HL-60 (cell line): ENCODE measurements at regions not wholly inside any gene's neighbourhood (a gene's known extent, or its start where the extent isn't known, plus 50 kb on each side); places are given as distances from the start of the nearest gene placed in this dataset.

Source experiments
- DNase-seq, 2 experiments: peaks; one replicate each; pipeline ENCODE4 v3.0.0-alpha.2; 2010 to 2020; ENCODE audit warnings: low read depth in 1 of 2, low spot score in 1 of 2
- H3K27ac ChIP-seq: fragments of 250-450 bp; sonication (Bioruptor Pico); replicated peaks from 2 replicates; pipeline ENCODE4 v1.5.1; 2020; ENCODE audit warnings: mild to moderate bottlenecking, moderate library complexity
- H3K27me3 ChIP-seq: fragments of 250-450 bp; sonication (Bioruptor Pico); 2 replicates; pipeline ENCODE4 v1.5.1; 2021; ENCODE audit warnings: mild to moderate bottlenecking, moderate library complexity; ENCODE audit not compliant: insufficient read depth, poor library complexity, severe bottlenecking
- H3K4me3 ChIP-seq: replicated peaks from 2 replicates; pipeline ENCODE4 v1.5.1; 2011; ENCODE audit warnings: mild to moderate bottlenecking, control low read depth, low read length; ENCODE audit not compliant: insufficient read depth
- GABPA ChIP-seq: IDR thresholded peaks from 2 replicates; pipeline ENCODE4 v1.6.1; 2012; ENCODE audit warnings: low read depth
- POLR2AphosphoS5 ChIP-seq: IDR thresholded peaks from 2 replicates; pipeline ENCODE4 v1.6.1; 2012; ENCODE audit warnings: low read depth
- SPI1 ChIP-seq: IDR thresholded peaks from 2 replicates; pipeline ENCODE4 v1.6.1; 2012; ENCODE audit warnings: low read depth, mild to moderate bottlenecking, borderline replicate concordance
- TF ChIP-seq, protein P1 (sequence below): IDR thresholded peaks from 2 replicates; pipeline ENCODE4 v1.6.1; 2012; ENCODE audit warnings: low read depth; ENCODE audit not compliant: insufficient replicate concordance
- TF ChIP-seq, protein P2 (sequence below): IDR thresholded peaks from one replicate; pipeline ENCODE4 v1.5.1; 2011; ENCODE audit warnings: low read length, control low read depth, inconsistent platforms; ENCODE audit not compliant: insufficient read depth

GRCh38 chr22:26097840-26098239, 71.4 kb upstream of the SEZ6L start:
- no peak for DNase-seq

GRCh38 chr22:26103023-26103422, 66.2 kb upstream of the SEZ6L start:
- no peak for DNase-seq
- H3K27me3 ChIP-seq: no peaks in the 10 kb centered on the region
- no peak overlapping the region for H3K27ac ChIP-seq
- TF ChIP-seq SPI1 (no peak), POLR2AphosphoS5 (no peak), GABPA (no peak)
- TF ChIP-seq, protein P1, sequence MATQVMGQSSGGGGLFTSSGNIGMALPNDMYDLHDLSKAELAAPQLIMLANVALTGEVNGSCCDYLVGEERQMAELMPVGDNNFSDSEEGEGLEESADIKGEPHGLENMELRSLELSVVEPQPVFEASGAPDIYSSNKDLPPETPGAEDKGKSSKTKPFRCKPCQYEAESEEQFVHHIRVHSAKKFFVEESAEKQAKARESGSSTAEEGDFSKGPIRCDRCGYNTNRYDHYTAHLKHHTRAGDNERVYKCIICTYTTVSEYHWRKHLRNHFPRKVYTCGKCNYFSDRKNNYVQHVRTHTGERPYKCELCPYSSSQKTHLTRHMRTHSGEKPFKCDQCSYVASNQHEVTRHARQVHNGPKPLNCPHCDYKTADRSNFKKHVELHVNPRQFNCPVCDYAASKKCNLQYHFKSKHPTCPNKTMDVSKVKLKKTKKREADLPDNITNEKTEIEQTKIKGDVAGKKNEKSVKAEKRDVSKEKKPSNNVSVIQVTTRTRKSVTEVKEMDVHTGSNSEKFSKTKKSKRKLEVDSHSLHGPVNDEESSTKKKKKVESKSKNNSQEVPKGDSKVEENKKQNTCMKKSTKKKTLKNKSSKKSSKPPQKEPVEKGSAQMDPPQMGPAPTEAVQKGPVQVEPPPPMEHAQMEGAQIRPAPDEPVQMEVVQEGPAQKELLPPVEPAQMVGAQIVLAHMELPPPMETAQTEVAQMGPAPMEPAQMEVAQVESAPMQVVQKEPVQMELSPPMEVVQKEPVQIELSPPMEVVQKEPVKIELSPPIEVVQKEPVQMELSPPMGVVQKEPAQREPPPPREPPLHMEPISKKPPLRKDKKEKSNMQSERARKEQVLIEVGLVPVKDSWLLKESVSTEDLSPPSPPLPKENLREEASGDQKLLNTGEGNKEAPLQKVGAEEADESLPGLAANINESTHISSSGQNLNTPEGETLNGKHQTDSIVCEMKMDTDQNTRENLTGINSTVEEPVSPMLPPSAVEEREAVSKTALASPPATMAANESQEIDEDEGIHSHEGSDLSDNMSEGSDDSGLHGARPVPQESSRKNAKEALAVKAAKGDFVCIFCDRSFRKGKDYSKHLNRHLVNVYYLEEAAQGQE: no peak
- TF ChIP-seq, protein P2, sequence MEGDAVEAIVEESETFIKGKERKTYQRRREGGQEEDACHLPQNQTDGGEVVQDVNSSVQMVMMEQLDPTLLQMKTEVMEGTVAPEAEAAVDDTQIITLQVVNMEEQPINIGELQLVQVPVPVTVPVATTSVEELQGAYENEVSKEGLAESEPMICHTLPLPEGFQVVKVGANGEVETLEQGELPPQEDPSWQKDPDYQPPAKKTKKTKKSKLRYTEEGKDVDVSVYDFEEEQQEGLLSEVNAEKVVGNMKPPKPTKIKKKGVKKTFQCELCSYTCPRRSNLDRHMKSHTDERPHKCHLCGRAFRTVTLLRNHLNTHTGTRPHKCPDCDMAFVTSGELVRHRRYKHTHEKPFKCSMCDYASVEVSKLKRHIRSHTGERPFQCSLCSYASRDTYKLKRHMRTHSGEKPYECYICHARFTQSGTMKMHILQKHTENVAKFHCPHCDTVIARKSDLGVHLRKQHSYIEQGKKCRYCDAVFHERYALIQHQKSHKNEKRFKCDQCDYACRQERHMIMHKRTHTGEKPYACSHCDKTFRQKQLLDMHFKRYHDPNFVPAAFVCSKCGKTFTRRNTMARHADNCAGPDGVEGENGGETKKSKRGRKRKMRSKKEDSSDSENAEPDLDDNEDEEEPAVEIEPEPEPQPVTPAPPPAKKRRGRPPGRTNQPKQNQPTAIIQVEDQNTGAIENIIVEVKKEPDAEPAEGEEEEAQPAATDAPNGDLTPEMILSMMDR: no peak
- no peak overlapping the region for H3K4me3 ChIP-seq

More at GRCh38 chr22:26097840-26098239, 71.4 kb upstream of the SEZ6L start:
- Histone ChIP-seq H3K27ac (no peak overlapping the region), H3K27me3 (no peaks in the 10 kb centered on the region), H3K4me3 (no peak overlapping the region)
- TF ChIP-seq POLR2AphosphoS5 (no peak), SPI1 (no peak), GABPA (no peak)
- TF ChIP-seq, protein P2: no peak
- TF ChIP-seq, protein P1: no peak

- Histone ChIP-seq H3K27me3 (no peaks in the 10 kb centered on the region), H3K4me3 (no peak overlapping the region), H3K27ac (no peak overlapping the region)
- TF ChIP-seq, protein P1: no peak
- TF ChIP-seq POLR2AphosphoS5 (no peak), SPI1 (no peak), GABPA (no peak)
- TF ChIP-seq, protein P2: no peak
- no peak for DNase-seq
Measured at GRCh38 chr22:26106412-26106811, 62.9 kb upstream of the SEZ6L start.
